ENCODE measurements at regions not wholly inside any gene's neighbourhood (a gene's known extent, or its start where the extent isn't known, plus 50 kb on each side); places are given as distances from the start of the nearest gene placed in this dataset.
A peak's percentile ranks its signal among the peaks of the same experiment; 100 is the strongest.
"Not testable (repeated sequence)": the region's sequence is repeated elsewhere in the genome, so short reads cannot be mapped to it uniquely, and the experiment has no call there.

GRCh38 chr12:9312406-9313392 is 104.5 kb upstream of the PZP start:
- not testable (repeated sequence) for DNase-seq

- DNase-seq, result not testable (repeated sequence)
Observed at GRCh38 chr12:9311454-9311853, 103.3 kb upstream of the PZP start.

- DNase-seq, result not testable (repeated sequence)
Observed at GRCh38 chr12:9310645-9311044, 102.5 kb upstream of the PZP start.

DNA sequence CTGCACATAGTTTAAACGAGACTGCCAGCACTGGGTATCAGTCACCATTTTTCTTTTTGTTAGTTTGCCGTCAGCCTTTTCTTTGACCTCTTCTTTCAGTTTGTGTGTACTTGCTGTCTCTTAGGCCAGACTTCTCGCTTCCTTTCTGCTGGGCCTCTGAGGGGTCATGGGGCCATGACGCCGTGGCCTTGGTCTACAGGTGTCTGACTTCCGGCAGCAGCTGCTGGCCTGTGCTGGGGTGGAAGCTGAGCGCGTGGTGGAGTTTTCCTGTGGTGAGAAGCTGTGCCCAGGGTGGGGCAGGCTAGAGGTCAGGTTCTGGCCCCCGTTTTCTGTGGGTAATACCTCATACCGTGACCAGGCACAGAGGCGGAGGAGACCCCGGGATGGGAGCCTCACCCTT is 101.6 kb upstream of the PZP start:
- DNase-seq, result not testable (repeated sequence)

- not testable (repeated sequence) for DNase-seq
Observed at GRCh38 chr12:9308745-9309144, 100.5 kb upstream of the PZP start.

DNA sequence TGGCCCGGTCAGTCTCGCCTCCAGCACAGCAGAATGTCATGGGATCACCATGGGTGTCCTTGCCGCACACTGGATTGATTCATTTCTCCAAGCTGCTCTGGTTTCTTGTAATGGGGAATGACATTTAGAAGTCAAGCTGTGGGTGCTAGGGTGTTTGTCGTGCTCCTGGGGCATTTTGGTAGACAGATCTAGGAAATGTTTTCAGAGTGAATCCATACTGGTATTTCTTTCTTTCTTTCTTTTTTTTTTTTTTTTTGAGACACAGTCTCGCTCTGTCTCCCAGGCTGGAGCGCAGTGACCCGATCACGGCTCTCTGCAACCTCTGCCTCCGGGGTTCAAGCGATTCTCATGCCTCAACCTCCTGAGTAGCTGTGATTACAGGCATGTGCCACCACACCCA is 100.0 kb upstream of the PZP start:
- not testable (repeated sequence) for DNase-seq

DNA sequence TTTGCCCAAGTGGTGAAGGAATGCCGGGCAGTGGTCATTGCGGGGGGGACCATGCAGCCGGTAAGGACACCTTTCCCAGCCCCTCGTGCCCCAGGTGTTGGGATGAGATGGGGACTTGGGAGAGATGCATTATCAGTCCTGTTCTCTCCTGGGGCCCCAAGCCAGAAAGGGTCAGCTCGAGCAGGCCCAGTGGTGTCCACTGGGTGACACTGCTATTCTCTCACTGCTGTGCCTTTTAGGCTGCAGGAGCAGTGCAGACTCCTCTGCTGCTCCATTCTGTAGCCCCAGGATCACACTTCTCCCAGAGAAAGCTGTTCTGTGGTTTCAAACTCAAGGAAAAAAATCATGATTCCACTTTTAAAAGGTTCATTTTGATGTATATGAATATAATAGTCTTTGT is 99.1 kb upstream of the PZP start:
- not testable (repeated sequence) for DNase-seq

GRCh38 chr12:9306004-9306403 is 97.8 kb upstream of the PZP start:
- DNase-seq, result not testable (repeated sequence)

DNA sequence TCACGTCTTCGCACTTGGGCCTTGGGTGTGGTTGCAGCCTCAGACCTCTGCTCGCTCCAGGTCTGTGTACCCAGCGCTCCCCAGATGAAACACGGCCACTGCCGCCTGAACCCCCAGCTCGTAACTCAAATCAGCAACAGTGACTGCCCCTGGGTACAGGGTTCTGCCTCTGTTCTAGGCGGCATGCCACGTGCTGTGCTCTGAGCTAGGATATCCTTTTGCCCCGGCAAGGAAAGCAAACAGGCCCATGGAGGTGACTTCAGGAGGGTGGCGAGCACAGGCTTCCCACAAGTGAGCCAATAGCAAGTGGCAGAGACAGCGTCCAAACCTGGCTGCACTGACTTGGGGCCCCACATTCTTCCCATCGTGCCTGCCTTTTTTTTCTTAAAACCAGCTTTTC is 96.3 kb upstream of the PZP start:
- not testable (repeated sequence) for DNase-seq

GRCh38 chr12:9295872-9296271 is 87.7 kb upstream of the PZP start:
- DNase-seq, result not testable (repeated sequence)

DNA sequence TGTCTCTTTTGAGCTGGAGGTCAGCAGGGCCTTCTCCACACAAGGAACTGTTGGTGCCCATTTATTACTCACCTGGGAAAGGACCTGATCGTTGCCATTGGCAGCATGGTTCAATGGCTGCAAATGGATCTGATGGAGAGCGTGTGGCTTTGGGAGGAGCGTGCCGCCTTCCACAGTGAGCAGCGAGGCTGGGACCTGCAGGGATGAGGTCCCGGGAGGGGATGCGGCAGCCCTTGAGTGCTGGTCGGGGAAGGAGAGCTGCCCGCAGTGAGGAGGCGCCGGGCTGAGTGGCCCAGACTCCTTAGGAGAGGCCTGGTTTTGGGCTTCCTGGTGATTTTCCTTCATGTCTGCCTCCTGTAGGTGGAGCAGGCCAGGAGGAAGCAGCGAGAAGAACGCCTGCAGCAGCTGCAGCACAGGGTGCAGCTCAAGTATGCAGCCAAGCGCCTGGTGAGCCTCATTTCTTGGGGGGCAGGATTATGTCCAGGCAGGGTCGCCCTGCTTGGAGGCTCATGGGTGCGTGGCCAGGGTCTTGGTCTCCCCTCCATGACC is 86.0 kb upstream of the PZP start:
- not testable (repeated sequence) for DNase-seq

- DNase-seq, result not testable (repeated sequence)
Observed at GRCh38 chr12:9293391-9293790, 85.2 kb upstream of the PZP start.

- not testable (repeated sequence) for DNase-seq
Observed at GRCh38 chr12:9289984-9290383, 81.8 kb upstream of the PZP start.

- DNase-seq, result not testable (repeated sequence)
Observed at GRCh38 chr12:9284724-9285123, 76.5 kb upstream of the PZP start.

- DNase-seq, result peak in 3 of 51 donors; percentile 4 to 27 (median 9)
Observed at GRCh38 chr12:9284197-9284596, 76.0 kb upstream of the PZP start.

DNA sequence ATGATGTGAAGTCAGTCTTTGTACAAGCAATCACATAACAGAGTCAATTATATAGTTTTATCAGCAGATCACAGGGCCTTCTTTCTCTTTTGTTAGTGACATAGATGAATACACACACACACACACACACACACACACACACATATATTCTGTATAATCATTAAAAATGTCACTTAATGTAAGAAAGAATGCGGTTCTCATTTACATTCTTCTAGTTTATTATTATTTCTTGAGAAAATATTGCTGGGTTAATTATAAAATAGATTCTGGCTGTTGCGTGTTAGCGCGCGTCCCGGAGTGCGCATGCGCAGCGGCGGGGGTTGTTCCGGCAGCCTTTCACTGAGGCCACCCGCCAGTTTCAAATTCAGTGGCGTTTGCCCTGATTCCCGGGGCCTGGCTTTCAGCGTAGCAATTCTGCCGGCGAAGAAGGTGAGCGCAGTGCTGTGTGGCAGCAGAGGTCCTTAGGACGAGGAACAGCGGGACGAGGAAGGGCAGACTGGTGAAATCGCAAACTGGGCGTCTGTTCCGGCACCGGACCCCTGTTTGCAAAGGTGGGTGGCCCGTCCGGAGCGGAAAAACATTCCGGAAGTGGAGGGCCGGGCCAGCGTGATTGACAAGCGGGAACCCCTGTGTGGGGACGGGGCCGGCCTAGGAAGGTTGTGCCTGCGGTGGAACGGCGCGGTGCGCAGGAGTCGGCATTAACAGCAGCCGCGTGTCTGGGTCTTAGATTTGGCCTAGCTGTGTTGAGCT is 75.3 kb upstream of the PZP start:
- DNase-seq, result peak in 49 of 51 donors; percentile 7 to 97 (median 70)

- DNase-seq, result no peak
Observed at GRCh38 chr12:9276990-9277389, 68.8 kb upstream of the PZP start.

- DNase-seq, result no peak
Observed at GRCh38 chr12:9273276-9273675, 65.1 kb upstream of the PZP start.

DNA sequence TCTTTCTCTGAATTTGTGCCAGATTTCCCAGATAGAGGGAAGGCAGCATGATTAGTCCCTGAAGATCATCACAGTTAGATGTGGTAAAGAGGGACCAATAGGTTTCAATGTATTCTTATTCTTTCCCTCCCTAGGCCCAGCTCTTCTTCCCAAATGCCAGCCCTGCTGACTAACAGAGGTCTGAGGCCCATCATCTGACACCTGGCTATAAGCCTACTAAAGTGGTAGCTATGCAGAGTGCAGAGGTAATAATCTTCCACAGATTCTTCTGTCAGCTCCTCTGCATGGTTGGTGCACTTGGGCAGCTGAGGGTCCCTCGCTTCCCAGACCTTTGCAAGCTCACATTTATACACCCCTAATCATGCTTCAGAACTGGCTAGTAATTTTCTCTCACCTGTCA is 63.7 kb upstream of the PZP start:
- DNase-seq, result no peak

DNA sequence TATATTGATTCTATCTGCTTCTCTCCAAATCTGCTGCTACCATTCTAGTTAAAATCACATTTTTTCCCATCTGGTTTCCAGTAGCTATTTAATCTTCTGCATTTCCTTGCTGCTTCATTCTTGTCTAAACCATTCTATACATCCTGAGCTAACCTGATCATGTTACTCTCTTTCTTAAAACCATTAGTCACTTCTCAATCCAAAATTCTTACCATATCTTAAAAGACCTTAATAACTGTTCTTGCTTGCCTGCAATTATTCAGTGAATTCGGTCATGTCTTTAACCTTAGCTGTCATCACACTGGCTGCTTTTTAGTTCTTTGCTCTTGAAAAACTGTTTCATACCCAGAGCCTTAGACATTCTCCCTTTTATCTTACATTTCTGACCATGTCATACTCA is 56.4 kb upstream of the PZP start:
- no peak for DNase-seq

DNA sequence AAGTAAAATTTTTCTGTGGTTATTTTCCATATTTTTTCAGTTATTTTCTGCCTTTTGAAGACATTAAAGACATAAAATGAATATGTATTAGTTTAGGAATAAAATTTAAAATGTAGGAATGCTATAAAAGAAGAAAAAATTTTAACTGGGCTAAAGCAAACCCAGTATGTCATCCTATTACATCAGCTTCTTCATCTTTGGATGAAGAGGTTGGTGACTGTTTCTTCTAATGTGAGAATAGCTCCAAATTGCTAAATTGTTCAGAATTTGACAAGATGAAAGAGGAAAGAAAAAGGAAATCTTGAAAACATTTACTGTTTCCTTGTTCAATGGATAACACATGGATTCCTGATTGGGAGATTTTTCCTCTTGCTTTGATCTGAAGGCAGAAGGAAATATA is 52.7 kb upstream of the PZP start:
- no peak for DNase-seq

DNA sequence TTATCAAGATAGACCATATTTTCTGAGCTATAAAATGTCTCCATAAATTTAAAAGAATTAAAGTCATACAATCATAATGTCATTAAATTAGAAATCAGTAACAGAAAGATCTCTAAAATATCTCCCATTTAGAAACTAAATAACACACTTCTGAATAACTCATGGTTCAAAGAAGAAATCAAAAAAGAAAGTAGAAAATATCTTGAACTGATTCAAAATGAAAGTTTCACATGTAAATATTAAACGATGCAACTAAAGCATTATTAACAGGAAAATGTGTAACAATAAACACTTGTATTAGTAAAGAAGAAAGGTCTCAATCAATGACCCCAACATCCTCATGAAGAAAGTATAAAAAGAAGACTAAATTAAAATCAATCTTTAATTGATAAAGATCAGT is 50.5 kb upstream of the PZP start:
- no peak for DNase-seq
